ENCODE measurements at regions not wholly inside any gene's neighbourhood (a gene's known extent, or its start where the extent isn't known, plus 50 kb on each side); places are given as distances from the start of the nearest gene placed in this dataset.
A peak's percentile ranks its signal among the peaks of the same experiment; 100 is the strongest.

GRCh38 chr5:173753307-173754168 lies 134.6 kb upstream of the CPEB4 start (continued):
- TF ChIP-seq REST (IDR thresholded peaks at IDR 0.05; ENCODE audit: borderline replicate concordance in 1 of 2, low read depth in 1 of 2, low read length in 2 of 2), result no peak
- TF ChIP-seq ZNF761 (CRISPR knock-in tag; conservative IDR thresholded peaks at IDR 0.05), result no peak
- TF ChIP-seq ZSCAN21 (CRISPR knock-in tag; IDR thresholded peaks at IDR 0.05; ENCODE audit: borderline replicate concordance), result no peak
- TF ChIP-seq HOMEZ (CRISPR knock-in tag; IDR thresholded peaks at IDR 0.05; ENCODE audit: low read depth), result 0 out of 2 replicates have a peak, but pooled peaks have one; percentile 35
- TF ChIP-seq NBN (conservative IDR thresholded peaks at IDR 0.05), result no peak
- TF ChIP-seq GTF3A (CRISPR knock-in tag; conservative IDR thresholded peaks at IDR 0.05), result no peak
- TF ChIP-seq RXRB (CRISPR knock-in tag; IDR thresholded peaks at IDR 0.05; ENCODE audit: borderline replicate concordance), result peak; percentile 55; the same call in 1 of the 2 replicates
- TF ChIP-seq ZNF251 (CRISPR knock-in tag; IDR thresholded peaks at IDR 0.05), result no peak
- no peak for TF ChIP-seq LBX2 (CRISPR knock-in tag; IDR thresholded peaks at IDR 0.05; ENCODE audit: borderline replicate concordance)
- TF ChIP-seq SMYD3 (CRISPR knock-in tag; IDR thresholded peaks at IDR 0.05), result no peak
- TF ChIP-seq ZNF572 (CRISPR knock-in tag; IDR thresholded peaks at IDR 0.05), result no peak
- no peak for TF ChIP-seq HIC2 (CRISPR knock-in tag; IDR thresholded peaks at IDR 0.05; ENCODE audit: low read depth)
- peak; percentile 82 for TF ChIP-seq ARID5B (CRISPR knock-in tag; IDR thresholded peaks at IDR 0.05)
- TF ChIP-seq ZNF605 (CRISPR knock-in tag; IDR thresholded peaks at IDR 0.05), result peak; percentile 60
- no peak for TF ChIP-seq CC2D1A (CRISPR knock-in tag; IDR thresholded peaks at IDR 0.05)
- no peak for TF ChIP-seq TP53 (CRISPR knock-in tag; conservative IDR thresholded peaks at IDR 0.05)

All from HepG2 (cell line).